Esophagus muscularis mucosa (tissue), 4 donors: ENCODE measurements at regions not wholly inside any gene's neighbourhood (a gene's known extent, or its start where the extent isn't known, plus 50 kb on each side); places are given as distances from the start of the nearest gene placed in this dataset.

Source experiments
- DNase-seq: peaks from one replicate; pipeline ENCODE4 v3.0.0-alpha.2; 2017; ENCODE audit errors: extremely low spot score
- H3K27ac ChIP-seq, 4 donors: fragments of 200-600 bp; sonication (generic); replicated peaks in 1 of 4; 1 replicate in 3 of 4; 2 replicates in 1 of 4; pipeline ENCODE4 v1.5.1; 2016 to 2019; ENCODE audit warnings: mild to moderate bottlenecking in 1 of 4
- H3K27me3 ChIP-seq, 4 donors: fragments of 200-600 bp; sonication (generic); one replicate each; pipeline versions ENCODE4 v1.5.1 to v1.6.0; 2016 to 2019
- H3K36me3 ChIP-seq, 4 donors: fragments of 200-600 bp; sonication (generic); one replicate each; pipeline ENCODE4 v1.5.1; 2016 to 2019
- H3K4me1 ChIP-seq, 4 donors: fragments of 200-600 bp; sonication (generic); one replicate each; pipeline ENCODE4 v1.5.1; 2016 to 2019
- H3K4me3 ChIP-seq, 4 donors: fragments of 200-600 bp; sonication (generic); 1 replicate in 2 of 4; 2 replicates in 2 of 4; pipeline ENCODE4 v1.5.1; 2016 to 2019; ENCODE audit warnings: mild to moderate bottlenecking in 4 of 4, moderate library complexity in 1 of 4
- H3K9me3 ChIP-seq, 4 donors: fragments of 200-600 bp; sonication (generic); 1 replicate in 3 of 4; 2 replicates in 1 of 4; pipeline ENCODE4 v1.5.1; 2016 to 2019
- CTCF ChIP-seq, 3 experiments: fragments of 200-600 bp in 2 of 3; fragments of 450-650 bp in 1 of 3; sonication (generic) in 2 of 3; IDR thresholded peaks; one replicate each; pipeline ENCODE4 v1.5.1; 2017 to 2019; ENCODE audit warnings: antibody characterized with exemption in 3 of 3, mild to moderate bottlenecking in 2 of 3, moderate library complexity in 1 of 3
- EP300 ChIP-seq: sonication (generic); formaldehyde crosslinking; IDR thresholded peaks from one replicate; pipeline ENCODE4 v1.6.1; 2017; ENCODE audit warnings: antibody characterized with exemption
- POLR2A ChIP-seq: fragments of 450-650 bp; IDR thresholded peaks from one replicate; pipeline ENCODE4 v1.6.1; 2017; ENCODE audit warnings: antibody characterized with exemption, moderate library complexity, mild to moderate bottlenecking, low read depth
- POLR2AphosphoS5 ChIP-seq, 2 donors: sonication (generic); formaldehyde crosslinking; IDR thresholded peaks; one replicate each; pipeline ENCODE4 v1.6.1; 2017; ENCODE audit warnings: antibody characterized with exemption in 2 of 2
- WGBS: methylation state at CpG from one replicate; pipeline ENCODE4 v1.1.5; 2018; 5-methylcytosine and 5-hydroxymethylcytosine counted together
- intact Hi-C: fragments of 100-400 bp; cut with DNase I; formaldehyde crosslinking; loops from one replicate; pipeline ENCODE4 v1.15.1; 2023

GRCh38 chr12:92041742-92042141, 103.9 kb downstream of the BTG1 start:
- H3K4me1 ChIP-seq: peaks cover 0 to 8% (median 6%) of the 10 kb centered on the region in 4 donors
- no peak overlapping the region for H3K4me3 ChIP-seq
- TF ChIP-seq POLR2AphosphoS5 (IDR thresholded peaks at IDR 0.05) (no peak), POLR2A (no peak), EP300 (no peak), CTCF (IDR thresholded peaks at IDR 0.05) (no peak)
- 71% methylated on average over 1 of the region's 1 CpG for WGBS
- no peak for DNase-seq
- H3K36me3 ChIP-seq: no peaks in the 10 kb centered on the region
- H3K27me3 ChIP-seq: no peaks in the 10 kb centered on the region
- intact Hi-C loops: no loop called here
- no peaks in the 10 kb centered on the region for H3K9me3 ChIP-seq
- H3K27ac ChIP-seq: no peak overlapping the region

GRCh38 chr12:92039046-92039445, 106.6 kb downstream of the BTG1 start:
- no peaks in the 10 kb centered on the region for H3K9me3 ChIP-seq
- intact Hi-C loops: loop anchor here (5.0 kb wide), 1 partner anchor 33 kb away; no protein-coding TSS in a partner anchor
- no peak for DNase-seq
- no peak overlapping the region for H3K27ac ChIP-seq
- no peaks in the 10 kb centered on the region for H3K36me3 ChIP-seq
- WGBS: 85% methylated on average over 3 of the region's 3 CpGs
- H3K27me3 ChIP-seq: no peaks in the 10 kb centered on the region
- peaks cover 17 to 34% (median 31%) of the 10 kb centered on the region in 4 donors for H3K4me1 ChIP-seq
- no peak overlapping the region for H3K4me3 ChIP-seq
- no peak for TF ChIP-seq EP300
- TF ChIP-seq POLR2A: no peak
- no peak for TF ChIP-seq CTCF (IDR thresholded peaks at IDR 0.05)
- TF ChIP-seq POLR2AphosphoS5 (IDR thresholded peaks at IDR 0.05): no peak

- Histone ChIP-seq H3K27me3 (no peaks in the 10 kb centered on the region), H3K27ac (no peak overlapping the region), H3K4me1 (peaks cover 17 to 40% (median 37%) of the 10 kb centered on the region in 4 donors), H3K36me3 (no peaks in the 10 kb centered on the region), H3K4me3 (no peak overlapping the region), H3K9me3 (no peaks in the 10 kb centered on the region)
- intact Hi-C loops: loop anchor here (5.0 kb wide), 1 partner anchor 34 kb away; no protein-coding TSS in a partner anchor
- DNase-seq: no peak
- TF ChIP-seq POLR2A (no peak), POLR2AphosphoS5 (IDR thresholded peaks at IDR 0.05) (no peak), CTCF (IDR thresholded peaks at IDR 0.05) (no peak), EP300 (no peak)
- WGBS: 88% methylated on average over 4 of the region's 4 CpGs
These were observed 107.2 kb downstream of the BTG1 start for GRCh38 chr12:92038476-92038875.

GRCh38 chr12:92036771-92037453, 108.7 kb downstream of the BTG1 start:
- peaks cover 24 to 56% (median 52%) of the 10 kb centered on the region in 4 donors for H3K4me1 ChIP-seq
- H3K4me3 ChIP-seq: no peak overlapping the region
- no peak overlapping the region for H3K27ac ChIP-seq
- no peaks in the 10 kb centered on the region for H3K27me3 ChIP-seq
- TF ChIP-seq POLR2AphosphoS5 (IDR thresholded peaks at IDR 0.05): no peak
- no peak for DNase-seq
- intact Hi-C loops: loop anchor here (2.0 to 5.0 kb wide), 2 partner anchors 35 to 104 kb away; no protein-coding TSS in a partner anchor
- H3K36me3 ChIP-seq: no peaks in the 10 kb centered on the region
- no peaks in the 10 kb centered on the region for H3K9me3 ChIP-seq
- WGBS: 95% methylated on average over 6 of the region's 6 CpGs

- no peaks in the 10 kb centered on the region for H3K36me3 ChIP-seq
- H3K9me3 ChIP-seq: no peaks in the 10 kb centered on the region
- TF ChIP-seq EP300: no peak
- TF ChIP-seq POLR2AphosphoS5 (IDR thresholded peaks at IDR 0.05): no peak
- TF ChIP-seq CTCF (IDR thresholded peaks at IDR 0.05): no peak
- no peak for TF ChIP-seq POLR2A
- DNase-seq: no peak
- intact Hi-C loops: loop anchor here (2.0 to 5.0 kb wide), 2 partner anchors 36 to 105 kb away; no protein-coding TSS in a partner anchor
- peaks cover 25 to 62% (median 60%) of the 10 kb centered on the region in 4 donors for H3K4me1 ChIP-seq
- H3K4me3 ChIP-seq: no peak overlapping the region
- no peaks in the 10 kb centered on the region for H3K27me3 ChIP-seq
- H3K27ac ChIP-seq: peak overlapping the region in 1 of 4 donors; percentile 86
- 87% methylated on average over 7 of the region's 7 CpGs for WGBS
These were observed 109.5 kb downstream of the BTG1 start for GRCh38 chr12:92036061-92036620.
